ENCODE measurements at regions not wholly inside any gene's neighbourhood (a gene's known extent, or its start where the extent isn't known, plus 50 kb on each side); places are given as distances from the start of the nearest gene placed in this dataset.
"Not testable (repeated sequence)": the region's sequence is repeated elsewhere in the genome, so short reads cannot be mapped to it uniquely, and the experiment has no call there.

- no peak for DNase-seq (ENCODE audit: low read depth)
Observed at GRCh38 chr10:2893158-2893845, 174.0 kb upstream of the PFKP start.

GRCh38 chr10:2891770-2892124, 175.6 kb upstream of the PFKP start:
- DNase-seq (ENCODE audit: low read depth), result no peak

GRCh38 chr10:2891073-2891769, 176.1 kb upstream of the PFKP start:
- DNase-seq (ENCODE audit: low read depth), result no peak

- DNase-seq (ENCODE audit: low read depth), result no peak
Observed at GRCh38 chr10:2890093-2890492, 177.3 kb upstream of the PFKP start.

GRCh38 chr10:2888403-2889004, 178.8 kb upstream of the PFKP start:
- DNase-seq (ENCODE audit: low read depth), result no peak

- no peak for DNase-seq (ENCODE audit: low read depth)
Observed at GRCh38 chr10:2887391-2888070, 179.8 kb upstream of the PFKP start.

- DNase-seq (ENCODE audit: low read depth), result no peak
Observed at GRCh38 chr10:2886662-2887061, 180.7 kb upstream of the PFKP start.

GRCh38 chr10:2885288-2886278, 181.8 kb upstream of the PFKP start:
- no peak for DNase-seq (ENCODE audit: low read depth)

GRCh38 chr10:2883983-2884540, 183.3 kb upstream of the PFKP start:
- not testable (repeated sequence) for DNase-seq (ENCODE audit: low read depth)

- DNase-seq (ENCODE audit: low read depth), result no peak
Observed at GRCh38 chr10:2883238-2883637, 184.1 kb upstream of the PFKP start.

GRCh38 chr10:2882628-2883027, 184.7 kb upstream of the PFKP start:
- DNase-seq (ENCODE audit: low read depth), result no peak

GRCh38 chr10:2881720-2882620, 185.4 kb upstream of the PFKP start:
- DNase-seq (ENCODE audit: low read depth), result no peak

- not testable (repeated sequence) for DNase-seq (ENCODE audit: low read depth)
Observed at GRCh38 chr10:2880050-2880449, 187.3 kb upstream of the PFKP start.

- no peak for DNase-seq (ENCODE audit: low read depth)
Observed at GRCh38 chr10:2878818-2879217, 188.5 kb upstream of the PFKP start.

- no peak for DNase-seq (ENCODE audit: low read depth)
Observed at GRCh38 chr10:2876032-2876431, 191.3 kb upstream of the PFKP start.

- no peak for DNase-seq (ENCODE audit: low read depth)
Observed at GRCh38 chr10:2874963-2875362, 192.4 kb upstream of the PFKP start.

- no peak for DNase-seq (ENCODE audit: low read depth)
Observed at GRCh38 chr10:2873769-2874168, 193.6 kb upstream of the PFKP start.

- DNase-seq (ENCODE audit: low read depth), result no peak
Observed at GRCh38 chr10:2871673-2872219, 195.6 kb upstream of the PFKP start.

GRCh38 chr10:2870654-2871053, 196.7 kb upstream of the PFKP start:
- no peak for DNase-seq (ENCODE audit: low read depth)
